ENCODE measurements at regions not wholly inside any gene's neighbourhood (a gene's known extent, or its start where the extent isn't known, plus 50 kb on each side); places are given as distances from the start of the nearest gene placed in this dataset.
"Not testable (repeated sequence)": the region's sequence is repeated elsewhere in the genome, so short reads cannot be mapped to it uniquely, and the experiment has no call there.

- FAIRE-seq (no peak), DNase-seq (ENCODE audit: insufficient read length, low spot score) (no peak)
- TF ChIP-seq POLR2A (IDR thresholded peaks at IDR 0.05; ENCODE audit: low read depth, low read length), result no peak
Measured at GRCh38 chr15:95610945-95611344, 719.6 kb upstream of the NR2F2 start.

- no peak for TF ChIP-seq POLR2A (IDR thresholded peaks at IDR 0.05; ENCODE audit: low read depth, low read length)
- FAIRE-seq (no peak), DNase-seq (ENCODE audit: insufficient read length, low spot score) (no peak)
Measured at GRCh38 chr15:95615436-95615835, 715.1 kb upstream of the NR2F2 start.

DNA sequence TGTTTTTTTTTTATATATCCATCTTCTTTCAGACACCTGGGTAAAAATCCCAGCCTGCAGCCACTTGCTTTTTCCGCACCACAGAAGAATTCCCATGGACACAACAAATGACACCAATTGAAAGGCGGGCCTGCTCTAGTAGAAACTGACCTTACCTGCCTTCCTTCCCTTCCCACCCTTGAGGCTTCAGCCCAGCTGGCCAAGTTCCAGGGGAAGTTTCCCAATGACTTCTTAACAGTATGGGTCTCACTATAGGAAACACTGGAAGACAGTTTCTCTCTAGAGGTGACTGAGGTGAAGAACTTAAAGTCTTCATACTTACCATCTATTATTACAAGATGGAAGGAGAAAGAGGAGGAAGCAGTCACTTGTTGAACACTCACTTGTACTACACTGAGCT, 714.2 kb upstream of the NR2F2 start:
- no peak for FAIRE-seq
- no peak for DNase-seq (ENCODE audit: insufficient read length, low spot score)
- no peak for TF ChIP-seq POLR2A (IDR thresholded peaks at IDR 0.05; ENCODE audit: low read depth, low read length)

DNA sequence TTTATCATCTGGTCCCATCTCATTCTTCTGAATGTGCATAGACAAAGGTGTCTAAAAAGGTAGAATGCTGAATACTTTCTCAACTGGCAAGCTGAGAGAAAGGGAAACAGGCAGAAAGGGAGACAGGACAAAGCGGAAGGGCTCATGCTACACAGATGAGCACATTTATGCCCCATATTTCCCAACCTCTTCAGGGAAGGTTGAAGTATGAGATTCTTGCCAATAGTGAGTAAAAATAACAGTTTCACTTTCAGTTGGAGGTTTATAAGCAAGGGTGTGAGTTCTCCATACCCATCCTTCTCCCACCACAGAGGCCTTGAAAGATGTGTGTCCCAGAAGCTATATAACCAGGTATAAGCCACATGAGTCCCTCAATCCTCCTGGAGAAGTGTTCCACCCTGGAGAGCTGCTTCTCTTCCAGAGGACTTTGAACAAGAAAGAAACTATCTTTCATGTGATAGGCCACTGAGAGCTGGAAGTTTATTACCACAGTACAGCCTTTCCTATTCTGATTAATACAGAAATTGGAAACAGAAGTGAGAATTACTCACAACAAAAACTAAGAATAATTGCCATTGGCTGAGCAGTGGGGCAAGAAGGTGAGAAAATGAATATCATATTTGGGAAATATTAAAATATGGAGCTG, 709.4 kb upstream of the NR2F2 start:
- DNase-seq (ENCODE audit: insufficient read length, low spot score) (no peak), FAIRE-seq (no peak)
- no peak for TF ChIP-seq POLR2A (IDR thresholded peaks at IDR 0.05; ENCODE audit: low read depth, low read length)

DNA sequence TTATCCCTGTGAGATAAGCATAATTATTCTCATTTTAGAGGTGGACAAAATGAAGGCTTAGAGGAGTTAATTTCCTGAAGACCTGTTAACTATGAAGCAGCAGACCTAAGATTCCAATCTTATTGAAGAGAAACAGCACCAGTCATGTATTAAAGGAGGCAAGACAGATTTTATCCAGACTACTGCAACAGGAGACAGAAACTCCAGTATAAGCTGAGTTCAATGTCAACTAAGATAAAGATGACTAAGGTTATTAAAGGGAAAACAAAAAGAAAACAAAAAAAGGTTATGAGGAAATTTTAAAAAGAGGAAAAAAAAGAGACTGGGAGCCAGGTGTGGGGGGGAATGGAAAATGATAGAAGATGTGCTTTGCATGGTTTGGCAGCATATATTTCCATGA, 707.7 kb upstream of the NR2F2 start:
- FAIRE-seq (no peak), DNase-seq (ENCODE audit: insufficient read length, low spot score) (no peak)
- no peak for TF ChIP-seq POLR2A (IDR thresholded peaks at IDR 0.05; ENCODE audit: low read depth, low read length)

DNA sequence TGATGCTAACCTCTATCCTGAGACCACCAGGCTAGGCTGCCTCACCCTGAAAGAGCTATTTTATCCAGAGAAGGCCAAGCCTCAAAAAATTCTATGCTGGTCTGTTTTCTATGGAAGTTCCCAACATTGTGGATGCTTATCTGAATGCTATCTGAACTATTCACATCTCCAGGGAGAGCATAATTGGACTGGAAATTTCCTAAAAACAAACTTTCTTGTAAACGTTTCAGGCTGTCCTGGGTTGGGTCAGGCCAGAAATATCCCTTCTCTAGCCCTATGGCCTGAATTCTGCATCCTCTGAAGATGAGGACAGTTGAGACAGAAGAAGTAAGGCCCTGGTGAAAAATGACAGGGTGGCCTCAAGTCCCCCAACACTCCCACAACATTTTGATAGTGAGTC, 706.4 kb upstream of the NR2F2 start:
- DNase-seq (ENCODE audit: insufficient read length, low spot score), result no peak
- no peak for FAIRE-seq
- TF ChIP-seq POLR2A (IDR thresholded peaks at IDR 0.05; ENCODE audit: low read depth, low read length), result no peak

- TF ChIP-seq POLR2A (IDR thresholded peaks at IDR 0.05; ENCODE audit: low read depth, low read length), result no peak
- no peak for FAIRE-seq
Measured at GRCh38 chr15:95624616-95625361, 705.7 kb upstream of the NR2F2 start.

DNA sequence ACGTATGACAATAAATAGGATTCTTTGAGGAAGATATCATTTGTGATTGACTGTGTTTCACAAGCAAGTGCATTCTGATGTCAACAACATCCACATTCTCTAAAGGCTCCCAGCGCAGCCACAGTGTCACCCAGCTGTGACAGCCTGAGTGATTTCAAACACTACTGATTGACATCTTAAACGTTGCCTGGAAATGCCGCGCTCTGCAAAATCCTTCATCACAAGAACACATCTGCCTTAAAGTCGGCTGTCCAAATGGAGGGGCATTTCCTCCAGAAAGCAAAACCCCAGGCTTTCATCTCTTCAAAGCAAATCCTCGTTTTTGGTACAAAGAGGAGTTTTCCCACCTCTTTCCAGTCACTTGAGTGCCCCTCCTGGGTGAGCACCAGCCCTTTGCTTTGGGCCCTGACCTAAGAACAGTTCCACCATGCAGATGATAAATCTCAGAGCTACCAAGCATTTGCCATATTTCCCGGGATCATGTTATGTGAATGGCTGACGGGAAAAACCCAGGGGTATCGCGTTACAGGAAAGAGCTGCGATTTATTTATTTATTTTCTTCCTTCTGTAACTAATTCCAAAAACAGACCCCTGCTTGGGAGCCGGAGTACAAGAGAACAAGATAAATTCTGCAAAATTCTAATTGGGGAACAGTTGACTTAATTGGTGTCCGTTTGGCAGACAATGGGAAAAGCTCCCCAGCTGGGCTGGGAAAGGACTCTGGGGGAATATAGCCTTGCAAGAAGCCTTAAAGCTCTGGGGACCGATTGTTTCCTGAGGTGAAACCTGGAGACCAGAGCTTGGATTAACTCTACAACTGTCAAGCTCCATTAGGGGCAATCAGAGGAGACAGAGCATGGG, 703.8 kb upstream of the NR2F2 start:
- DNase-seq (ENCODE audit: insufficient read length, low spot score), result no peak
- FAIRE-seq, result no peak
- no peak for TF ChIP-seq POLR2A (IDR thresholded peaks at IDR 0.05; ENCODE audit: low read depth, low read length)

More at GRCh38 chr15:95624616-95625361, 705.7 kb upstream of the NR2F2 start:
- no peak for DNase-seq (ENCODE audit: insufficient read length, low spot score)

GRCh38 chr15:95629503-95630168, 700.9 kb upstream of the NR2F2 start:
- no peak for TF ChIP-seq POLR2A (IDR thresholded peaks at IDR 0.05; ENCODE audit: low read depth, low read length)
- DNase-seq (ENCODE audit: insufficient read length, low spot score) (no peak), FAIRE-seq (no peak)

DNA sequence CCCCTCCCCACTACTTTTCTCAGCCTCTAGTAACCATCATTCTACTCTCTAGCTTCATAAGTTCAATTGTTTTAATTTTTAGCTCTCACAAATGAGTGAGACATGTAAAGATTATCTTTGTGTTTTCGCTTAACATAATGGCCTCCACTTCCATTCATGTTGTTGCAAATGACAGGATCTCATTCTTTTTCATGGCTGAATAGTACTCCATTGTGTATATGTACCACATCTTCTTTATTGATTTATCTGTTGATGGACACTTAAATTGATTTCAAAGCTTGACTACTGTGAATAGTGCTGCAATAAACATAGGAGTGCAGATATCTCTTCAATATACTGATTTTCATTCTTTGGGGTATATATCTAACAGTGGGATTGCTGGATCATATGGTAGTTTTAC, 699.8 kb upstream of the NR2F2 start:
- TF ChIP-seq POLR2A (IDR thresholded peaks at IDR 0.05; ENCODE audit: low read depth, low read length), result no peak
- FAIRE-seq (no peak), DNase-seq (ENCODE audit: insufficient read length, low spot score) (no peak)

GRCh38 chr15:95635666-95636065, 694.8 kb upstream of the NR2F2 start:
- FAIRE-seq (no peak), DNase-seq (ENCODE audit: insufficient read length, low spot score) (no peak)
- no peak for TF ChIP-seq POLR2A (IDR thresholded peaks at IDR 0.05; ENCODE audit: low read depth, low read length)

DNA sequence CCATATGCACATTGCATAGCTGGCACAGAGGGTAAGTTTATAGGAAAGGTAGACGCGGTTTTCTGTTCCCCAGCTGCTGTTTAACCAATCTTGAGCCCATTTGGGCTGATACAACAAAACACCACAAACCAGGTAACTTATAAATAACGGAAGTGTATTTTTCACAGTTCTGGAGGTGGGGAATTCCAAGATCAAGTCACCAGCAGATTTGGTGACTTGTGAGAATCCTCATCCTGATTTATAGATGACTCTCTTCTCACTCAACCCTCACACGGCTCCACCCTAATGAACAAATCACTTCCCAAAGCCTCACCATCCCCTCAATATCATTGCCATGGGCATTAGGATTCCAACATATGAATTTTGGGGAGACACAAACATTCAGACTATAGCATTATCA, 694.4 kb upstream of the NR2F2 start:
- FAIRE-seq, result no peak
- no peak for TF ChIP-seq POLR2A (IDR thresholded peaks at IDR 0.05; ENCODE audit: low read depth, low read length)

DNA sequence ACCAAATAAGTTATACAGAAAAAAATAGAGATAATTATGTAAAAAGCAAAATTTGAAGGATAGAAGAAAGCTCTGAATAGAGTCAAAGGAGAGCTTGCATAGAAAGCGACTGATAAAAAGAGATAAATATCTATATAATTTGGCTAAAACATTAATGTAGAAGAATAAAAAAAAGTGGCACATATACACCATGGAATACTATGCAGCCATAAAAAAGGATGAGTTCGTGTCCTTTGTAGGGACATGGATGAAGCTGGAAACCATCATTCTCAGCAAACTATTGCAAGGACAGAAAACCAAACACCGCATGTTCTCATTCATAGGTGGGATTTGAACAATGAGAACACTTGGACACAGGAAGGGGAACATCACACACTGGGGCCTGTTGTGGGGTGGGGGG, 693.3 kb upstream of the NR2F2 start:
- FAIRE-seq; DNase-seq (ENCODE audit: insufficient read length, low spot score): not testable (repeated sequence)

More for the DNA sequence above, 694.4 kb upstream of the NR2F2 start:
- no peak for DNase-seq (ENCODE audit: insufficient read length, low spot score)

DNA sequence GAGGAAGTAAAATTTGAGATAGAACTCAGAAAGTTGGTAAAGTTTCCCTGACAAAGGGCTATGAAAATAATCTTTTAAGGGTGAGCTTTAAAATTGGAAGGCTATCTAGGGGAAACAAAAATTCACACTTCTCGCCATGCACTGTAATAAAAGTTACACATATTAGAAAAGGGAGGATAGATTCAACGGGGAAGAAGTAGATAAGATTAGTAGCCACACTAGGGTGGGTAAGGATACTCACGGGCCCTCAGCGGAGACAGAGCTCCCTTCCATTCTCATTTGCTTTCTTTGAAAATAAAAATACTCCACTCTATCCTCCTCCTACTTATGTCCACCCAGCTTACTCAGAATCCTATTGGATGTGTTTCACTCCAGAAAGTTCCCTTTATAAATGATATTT, 691.3 kb upstream of the NR2F2 start:
- DNase-seq (ENCODE audit: insufficient read length, low spot score) (no peak), FAIRE-seq (no peak)
- no peak for TF ChIP-seq POLR2A (IDR thresholded peaks at IDR 0.05; ENCODE audit: low read depth, low read length)
